Neural cell (in vitro differentiated cells): ENCODE measurements at regions not wholly inside any gene's neighbourhood (a gene's known extent, or its start where the extent isn't known, plus 50 kb on each side); places are given as distances from the start of the nearest gene placed in this dataset.

Experiments
- H2AFZ ChIP-seq: fragments of 200-600, 300-800 bp; sonication (generic), shearing (Covaris generic); 2 replicates; pipeline ENCODE4 v1.6.0; 2014; ENCODE audit warnings: low read depth, mild to moderate bottlenecking, antibody characterized with exemption, low read length, moderate library complexity
- H3F3A ChIP-seq: fragments of 200-600 bp; shearing (Covaris generic); 2 replicates; pipeline ENCODE4 v1.6.1; 2016; ENCODE audit warnings: mild to moderate bottlenecking, moderate library complexity, mixed read lengths, antibody characterized with exemption, low read length; ENCODE audit not compliant: insufficient read depth, poor library complexity, severe bottlenecking
- H3K27ac ChIP-seq: fragments of 200-600, 300-800 bp; sonication (generic), shearing (Covaris generic); 2 replicates; pipeline ENCODE4 v1.5.1; 2014; ENCODE audit warnings: mild to moderate bottlenecking, low read length, moderate library complexity
- H3K27me3 ChIP-seq: fragments of 300-800, 200-600 bp; sonication (generic), shearing (Covaris generic); 2 replicates; pipeline ENCODE4 v1.6.0; 2014; ENCODE audit warnings: mild to moderate bottlenecking, low read depth, low read length, moderate library complexity; ENCODE audit not compliant: insufficient read depth
- H3K36me3 ChIP-seq: fragments of 300-800, 200-600 bp; sonication (generic), shearing (Covaris generic); 2 replicates; pipeline ENCODE4 v1.5.1; 2014; ENCODE audit warnings: mild to moderate bottlenecking, antibody characterized with exemption, low read length, moderate library complexity; ENCODE audit not compliant: insufficient read depth
- H3K4me2 ChIP-seq: fragments of 300-800, 200-600 bp; sonication (generic), shearing (Covaris generic); 2 replicates; pipeline ENCODE4 v1.6.0; 2014; ENCODE audit warnings: mild to moderate bottlenecking, low read length
- H3K4me3 ChIP-seq: fragments of 300-800, 200-600 bp; sonication (generic), shearing (Covaris generic); 2 replicates; pipeline ENCODE4 v1.5.1; 2014; ENCODE audit warnings: mild to moderate bottlenecking, low read length, moderate library complexity
- H3K79me2 ChIP-seq: fragments of 200-600 bp; shearing (Covaris generic); replicated peaks from 2 replicates; pipeline ENCODE4 v1.6.0; 2014; ENCODE audit warnings: mild to moderate bottlenecking, low read length, moderate library complexity; ENCODE audit not compliant: insufficient read depth
- H3K9ac ChIP-seq: fragments of 300-800, 200-600 bp; sonication (generic), shearing (Covaris generic); 2 replicates; pipeline ENCODE4 v1.6.1; 2016; ENCODE audit warnings: mild to moderate bottlenecking, low read length, mixed read lengths
- H3K9me2 ChIP-seq: fragments of 200-600 bp; shearing (Covaris generic); 2 replicates; pipeline ENCODE4 v1.6.1; 2016; ENCODE audit warnings: mild to moderate bottlenecking, low read length, mixed read lengths; ENCODE audit not compliant: insufficient read depth
- H3K9me3 ChIP-seq: fragments of 200-600, 300-800 bp; sonication (generic), shearing (Covaris generic); 2 replicates; pipeline ENCODE4 v1.6.1; 2016; ENCODE audit warnings: mild to moderate bottlenecking, mixed run types, low read length, moderate library complexity, mixed read lengths
- H4K20me1 ChIP-seq: fragments of 200-600 bp; shearing (Covaris generic); 2 replicates; pipeline ENCODE4 v1.6.1; 2016; ENCODE audit warnings: mild to moderate bottlenecking, mixed run types; ENCODE audit not compliant: insufficient read depth
- CTCF ChIP-seq: fragments of 450-650 bp; IDR thresholded peaks from 2 replicates; pipeline ENCODE4 v1.5.1; 2014; ENCODE audit warnings: antibody characterized with exemption, mild to moderate bottlenecking, moderate library complexity; ENCODE audit not compliant: poor library complexity, severe bottlenecking
- EP300 ChIP-seq: fragments of 450-650 bp; conservative IDR thresholded peaks from 2 replicates; pipeline ENCODE4 v1.6.1; 2014; ENCODE audit warnings: antibody characterized with exemption, mild to moderate bottlenecking, moderate library complexity; ENCODE audit not compliant: poor library complexity, severe bottlenecking
- EZH2 ChIP-seq: fragments of 200-600, 300-800 bp; shearing (Covaris generic), sonication (generic); IDR thresholded peaks from 2 replicates; pipeline ENCODE4 v1.6.1; 2014; ENCODE audit warnings: antibody characterized with exemption, low read length, borderline replicate concordance, mild to moderate bottlenecking; ENCODE audit not compliant: insufficient read depth, poor library complexity, severe bottlenecking
- MXI1 ChIP-seq: fragments of 450-650 bp; conservative IDR thresholded peaks from 2 replicates; pipeline ENCODE4 v1.6.1; 2014; ENCODE audit warnings: antibody characterized with exemption, mild to moderate bottlenecking; ENCODE audit not compliant: poor library complexity, severe bottlenecking
- POLR2AphosphoS5 ChIP-seq: IDR thresholded peaks from 2 replicates; pipeline ENCODE4 v1.6.1; 2012
- RAD21 ChIP-seq: fragments of 450-650 bp; conservative IDR thresholded peaks from 2 replicates; pipeline ENCODE4 v1.6.1; 2014; ENCODE audit warnings: antibody characterized with exemption, mild to moderate bottlenecking, moderate library complexity
- REST ChIP-seq: IDR thresholded peaks from 2 replicates; pipeline ENCODE4 v1.6.1; 2012; ENCODE audit warnings: borderline replicate concordance
- SMC3 ChIP-seq: fragments of 450-650 bp; conservative IDR thresholded peaks from 2 replicates; pipeline ENCODE4 v1.6.1; 2014; ENCODE audit warnings: antibody characterized with exemption, mild to moderate bottlenecking, moderate library complexity; ENCODE audit not compliant: poor library complexity
- TAF1 ChIP-seq: IDR thresholded peaks from 2 replicates; pipeline ENCODE4 v1.6.1; 2012; ENCODE audit warnings: low read depth

GRCh38 chr15:98443526-98443925, 204.8 kb upstream of the IGF1R start (continued):
- TF ChIP-seq CTCF (no peak), MXI1 (no peak)

GRCh38 chr15:98444138-98444537, 204.2 kb upstream of the IGF1R start:
- Histone ChIP-seq H3K9ac (no peak overlapping the region), H3K4me2 (no peak overlapping the region), H3K36me3 (no peaks in the 10 kb centered on the region), H3K9me3 (peaks cover 3% of the 10 kb centered on the region), H2AFZ (no peak overlapping the region), H3K27ac (no peak overlapping the region), H3K27me3 (no peaks in the 10 kb centered on the region), H3F3A (no peaks in the 10 kb centered on the region), H3K4me3 (no peak overlapping the region), H3K9me2 (no peaks in the 10 kb centered on the region), H3K79me2 (no peaks in the 10 kb centered on the region), H4K20me1 (no peaks in the 10 kb centered on the region)
- TF ChIP-seq POLR2AphosphoS5 (no peak), MXI1 (no peak), EZH2 (no peak), RAD21 (no peak), EP300 (no peak), TAF1 (no peak), SMC3 (no peak)

- H3K4me3 ChIP-seq: no peak overlapping the region
- no peak overlapping the region for H3K4me2 ChIP-seq
- no peak overlapping the region for H3K27ac ChIP-seq
- no peaks in the 10 kb centered on the region for H3F3A ChIP-seq
- H3K9me2 ChIP-seq: no peaks in the 10 kb centered on the region
- no peaks in the 10 kb centered on the region for H4K20me1 ChIP-seq
- no peak for TF ChIP-seq MXI1
- TF ChIP-seq POLR2AphosphoS5: no peak
- no peak for TF ChIP-seq CTCF
- TF ChIP-seq REST: no peak
- TF ChIP-seq EZH2: no peak
- no peak for TF ChIP-seq EP300
- TF ChIP-seq TAF1: no peak
- no peak for TF ChIP-seq SMC3
- TF ChIP-seq RAD21: no peak
- peaks cover 3% of the 10 kb centered on the region for H3K9me3 ChIP-seq
- H3K36me3 ChIP-seq: no peaks in the 10 kb centered on the region
- no peaks in the 10 kb centered on the region for H3K79me2 ChIP-seq
- H3K9ac ChIP-seq: no peak overlapping the region
- no peak overlapping the region for H2AFZ ChIP-seq
- no peaks in the 10 kb centered on the region for H3K27me3 ChIP-seq
Observed at GRCh38 chr15:98445315-98445714, 203.0 kb upstream of the IGF1R start.
